GM23338 (cell line): ENCODE measurements at regions not wholly inside any gene's neighbourhood (a gene's known extent, or its start where the extent isn't known, plus 50 kb on each side); places are given as distances from the start of the nearest gene placed in this dataset.

Experiments
- ATAC-seq: fragments of 200-7000 bp; cut with Tn5 transposase; 3 replicates; pipeline ENCODE4 v1.9.1; 2020
- DNase-seq: peaks from one replicate; pipeline ENCODE4 v3.0.0-alpha.2; 2015; ENCODE audit warnings: low spot score
- H2AFZ ChIP-seq: fragments of 200-600 bp; sonication (generic); 2 replicates; pipeline ENCODE4 v1.8.0; 2016; ENCODE audit warnings: antibody characterized with exemption, mild to moderate bottlenecking, moderate library complexity
- H3F3A ChIP-seq: fragments of 200-600 bp; sonication (generic); replicated peaks from 2 replicates; pipeline ENCODE4 v1.8.0; 2017; ENCODE audit warnings: antibody characterized with exemption, mixed run types, low read depth
- H3K27ac ChIP-seq: fragments of 200-600 bp; sonication (generic); 2 replicates; pipeline ENCODE4 v1.6.1; 2016; ENCODE audit warnings: low read depth
- H3K27me3 ChIP-seq: fragments of 200-600 bp; sonication (generic); 2 replicates; pipeline ENCODE4 v1.8.0; 2016; ENCODE audit warnings: mild to moderate bottlenecking, mixed run types, moderate library complexity; ENCODE audit not compliant: insufficient read depth
- H3K36me3 ChIP-seq: fragments of 200-600 bp; sonication (generic); 2 replicates; pipeline ENCODE4 v1.8.0; 2016; ENCODE audit warnings: mild to moderate bottlenecking; ENCODE audit not compliant: insufficient read depth
- H3K4me1 ChIP-seq: fragments of 200-600 bp; sonication (generic); 2 replicates; pipeline ENCODE4 v1.8.0; 2016; ENCODE audit warnings: mild to moderate bottlenecking, moderate library complexity; ENCODE audit not compliant: insufficient read depth
- H3K4me2 ChIP-seq: fragments of 200-600 bp; sonication (generic); 2 replicates; pipeline ENCODE4 v1.7.1; 2017; ENCODE audit warnings: mixed run types
- H3K4me3 ChIP-seq: fragments of 200-600 bp; sonication (generic); 2 replicates; pipeline ENCODE4 v1.6.1; 2016; ENCODE audit warnings: mixed run types
- H3K79me2 ChIP-seq: fragments of 200-600 bp; sonication (generic); replicated peaks from 2 replicates; pipeline ENCODE4 v1.8.0; 2017; ENCODE audit warnings: mild to moderate bottlenecking; ENCODE audit not compliant: insufficient read depth
- H3K9me2 ChIP-seq: fragments of 200-600 bp; sonication (generic); 2 replicates; pipeline ENCODE4 v1.8.0; 2017; ENCODE audit not compliant: insufficient read depth
- H4K20me1 ChIP-seq: fragments of 200-600 bp; sonication (generic); replicated peaks from 2 replicates; pipeline ENCODE4 v1.8.0; 2017; ENCODE audit warnings: mild to moderate bottlenecking; ENCODE audit not compliant: insufficient read depth
- H3K27ac Mint-ChIP-seq: 2 replicates; pipeline ENCODE4 v1.8.0; 2020; ENCODE audit warnings: inconsistent platforms, mild to moderate bottlenecking, moderate library complexity, mixed read lengths
- H3K27me3 Mint-ChIP-seq: 3 replicates; pipeline ENCODE4 v1.8.0; 2022; ENCODE audit warnings: low read depth, mild to moderate bottlenecking, moderate library complexity, mixed read lengths, inconsistent platforms; ENCODE audit not compliant: insufficient read depth, poor library complexity
- H3K36me3 Mint-ChIP-seq: 3 replicates; pipeline ENCODE4 v1.8.0; 2021; ENCODE audit warnings: low read depth, mild to moderate bottlenecking, inconsistent platforms, moderate library complexity, mixed read lengths
- H3K4me1 Mint-ChIP-seq: 3 replicates; pipeline ENCODE4 v1.8.0; 2020; ENCODE audit warnings: mild to moderate bottlenecking, inconsistent platforms, mixed read lengths
- H3K4me3 Mint-ChIP-seq: 3 replicates; pipeline ENCODE4 v1.8.0; 2021; ENCODE audit warnings: moderate library complexity, mild to moderate bottlenecking, inconsistent platforms, mixed read lengths
- H3K9me3 Mint-ChIP-seq: 3 replicates; pipeline ENCODE4 v1.8.0; 2020; ENCODE audit warnings: moderate library complexity, mild to moderate bottlenecking, inconsistent platforms, mixed read lengths
- CREB1 ChIP-seq: fragments of 250-450 bp; sonication (Bioruptor Pico); IDR thresholded peaks from 2 replicates; pipeline ENCODE4 v1.5.0; 2020; ENCODE audit warnings: low read depth, mild to moderate bottlenecking, moderate library complexity
- CTCF ChIP-seq, 2 experiments: fragments of 200-600 bp in 1 of 2; sonication (generic) in 1 of 2; conservative IDR thresholded peaks; 2 replicates each; pipeline versions ENCODE4 v1.5.1 to v1.6.1; 2016 to 2017; ENCODE audit warnings: antibody characterized with exemption in 2 of 2, low read depth in 2 of 2, mild to moderate bottlenecking in 2 of 2, moderate library complexity in 1 of 2
- ETS1 ChIP-seq: IDR thresholded peaks from 2 replicates; pipeline ENCODE4 v1.6.1; 2016; ENCODE audit warnings: antibody characterized with exemption
- EZH2 ChIP-seq: fragments of 200-600 bp; sonication (generic); IDR thresholded peaks from one replicate; pipeline ENCODE4 v1.8.0; 2017; ENCODE audit warnings: antibody characterized with exemption, mild to moderate bottlenecking, low read depth; ENCODE audit not compliant: unreplicated experiment
- EZH2phosphoT487 ChIP-seq: fragments of 200-600 bp; sonication (generic); IDR thresholded peaks from one replicate; pipeline ENCODE4 v1.8.1; 2018; ENCODE audit warnings: antibody characterized with exemption; ENCODE audit not compliant: unreplicated experiment
- JUNB ChIP-seq: IDR thresholded peaks from one replicate; pipeline ENCODE4 v1.6.1; 2016; ENCODE audit warnings: antibody characterized with exemption; ENCODE audit not compliant: unreplicated experiment
- NANOG ChIP-seq: IDR thresholded peaks from 2 replicates; pipeline ENCODE4 v1.6.1; 2016; ENCODE audit warnings: antibody characterized with exemption, borderline replicate concordance
- POLR2AphosphoS5 ChIP-seq: IDR thresholded peaks from 2 replicates; pipeline ENCODE4 v1.6.1; 2016; ENCODE audit warnings: antibody characterized with exemption, low read depth
- REST ChIP-seq: IDR thresholded peaks from one replicate; pipeline ENCODE4 v1.6.1; 2018; ENCODE audit warnings: antibody characterized with exemption; ENCODE audit not compliant: unreplicated experiment
- STAT1 ChIP-seq: IDR thresholded peaks from one replicate; pipeline ENCODE4 v1.6.1; 2016; ENCODE audit warnings: antibody characterized with exemption; ENCODE audit not compliant: unreplicated experiment
- ZNF114 ChIP-seq: fragments of 250-450 bp; sonication (Bioruptor Pico); IDR thresholded peaks from 2 replicates; pipeline ENCODE4 v1.5.0; 2020; ENCODE audit warnings: mild to moderate bottlenecking, moderate library complexity
- ZNF331 ChIP-seq: fragments of 250-450 bp; sonication (Bioruptor Pico); IDR thresholded peaks from 2 replicates; pipeline ENCODE4 v1.5.0; 2020; ENCODE audit warnings: low read depth, mild to moderate bottlenecking, moderate library complexity
- ZNF462 ChIP-seq: fragments of 250-450 bp; sonication (Bioruptor Pico); IDR thresholded peaks from 2 replicates; pipeline ENCODE4 v1.5.0; 2020; ENCODE audit warnings: mild to moderate bottlenecking, moderate library complexity

GRCh38 chr18:51559902-51560287 lies 362.4 kb upstream of the MEX3C start (continued):
- TF ChIP-seq ZNF331 (CRISPR knock-in tag) = no peak

- no peaks in the 10 kb centered on the region for H3K36me3 Mint-ChIP-seq
Observed at GRCh38 chr18:51561821-51562220, 364.3 kb upstream of the MEX3C start.

More at GRCh38 chr18:51561821-51562220, 364.3 kb upstream of the MEX3C start:
- Histone ChIP-seq H3F3A (no peaks in the 10 kb centered on the region), H3K4me3 (no peak overlapping the region), H3K4me2 (no peak overlapping the region), H3K27ac (no peak overlapping the region), H2AFZ (no peak overlapping the region), H3K79me2 (no peaks in the 10 kb centered on the region), H3K4me1 (no peaks in the 10 kb centered on the region), H3K36me3 (no peaks in the 10 kb centered on the region), H3K27me3 (no peaks in the 10 kb centered on the region), H4K20me1 (no peaks in the 10 kb centered on the region), H3K9me2 (0 out of 2 replicates have a peak, but pooled peaks cover 2% of the 10 kb centered on the region)
- H3K9me3 Mint-ChIP-seq = no peaks in the 10 kb centered on the region
- DNase-seq (no peak), ATAC-seq (no peak)
- peaks cover 6% of the 10 kb centered on the region for H3K27me3 Mint-ChIP-seq
- TF ChIP-seq STAT1 = no peak
- TF ChIP-seq REST = no peak
- TF ChIP-seq CREB1 = no peak
- no peak for TF ChIP-seq EZH2
- no peak for TF ChIP-seq EZH2phosphoT487
- TF ChIP-seq POLR2AphosphoS5 = no peak
- TF ChIP-seq CTCF (conservative IDR thresholded peaks at IDR 0.05; ENCODE audit: low read depth in 2 of 2) = no peak
- no peak for TF ChIP-seq ETS1
- TF ChIP-seq JUNB = no peak
- TF ChIP-seq ZNF114 (CRISPR knock-in tag) = no peak
- TF ChIP-seq ZNF331 (CRISPR knock-in tag) = no peak
- no peak for TF ChIP-seq NANOG
- TF ChIP-seq ZNF462 = no peak
- no peak overlapping the region for H3K27ac Mint-ChIP-seq
- H3K4me1 Mint-ChIP-seq = peaks cover 4% of the 10 kb centered on the region; the same call in 1 of the 3 replicates
- no peak overlapping the region for H3K4me3 Mint-ChIP-seq
